ENCODE measurements at regions not wholly inside any gene's neighbourhood (a gene's known extent, or its start where the extent isn't known, plus 50 kb on each side); places are given as distances from the start of the nearest gene placed in this dataset.
"Not testable (repeated sequence)": the region's sequence is repeated elsewhere in the genome, so short reads cannot be mapped to it uniquely, and the experiment has no call there.

DNA sequence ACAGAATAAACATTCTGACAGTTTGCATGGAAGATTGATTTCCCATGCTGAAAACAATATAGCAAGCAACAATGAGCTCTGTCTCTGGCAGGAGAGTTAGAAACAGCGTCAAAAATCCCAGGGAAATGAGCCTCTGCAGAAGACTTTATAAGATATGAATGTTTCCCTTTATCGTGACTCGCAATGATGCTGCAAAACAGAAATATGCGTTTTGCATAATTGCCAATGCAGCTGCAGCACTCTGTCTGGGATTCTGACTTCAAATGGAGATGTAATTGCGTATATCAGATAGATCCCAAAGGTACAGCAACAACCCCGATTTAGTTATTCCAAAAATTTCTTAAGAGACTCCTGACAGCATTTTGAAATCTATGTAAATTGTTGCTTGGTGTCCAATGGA is 702.4 kb upstream of the EPHA5 start:
- Histone ChIP-seq H3K4me2 (ENCODE audit: low read length) (no peak overlapping the region), H3K4me1 (ENCODE audit: insufficient read depth, low read length) (no peaks in the 10 kb centered on the region), H3K36me3 (ENCODE audit: insufficient read depth, low read length) (no peaks in the 10 kb centered on the region), H3K27me3 (ENCODE audit: insufficient read depth, low read length) (no peaks in the 10 kb centered on the region), H3K9ac (ENCODE audit: low read length) (no peak overlapping the region), H3K27ac (ENCODE audit: low read depth, low read length) (no peak overlapping the region), H3K4me3 (ENCODE audit: insufficient read depth, low read depth, low read length) (no peak overlapping the region), H3K79me2 (ENCODE audit: insufficient read depth, low read length) (no peaks in the 10 kb centered on the region), H3K9me3 (ENCODE audit: insufficient read depth, low read depth, low read length) (no peaks in the 10 kb centered on the region), H4K20me1 (ENCODE audit: insufficient read depth, low read length) (no peaks in the 10 kb centered on the region), H2AFZ (ENCODE audit: low read depth, low read length) (no peak overlapping the region)
- DNase-seq (ENCODE audit: low read depth): no peak
- TF ChIP-seq EZH2 (IDR thresholded peaks at IDR 0.05; ENCODE audit: insufficient read depth, low read length): no peak
- TF ChIP-seq, protein P1, sequence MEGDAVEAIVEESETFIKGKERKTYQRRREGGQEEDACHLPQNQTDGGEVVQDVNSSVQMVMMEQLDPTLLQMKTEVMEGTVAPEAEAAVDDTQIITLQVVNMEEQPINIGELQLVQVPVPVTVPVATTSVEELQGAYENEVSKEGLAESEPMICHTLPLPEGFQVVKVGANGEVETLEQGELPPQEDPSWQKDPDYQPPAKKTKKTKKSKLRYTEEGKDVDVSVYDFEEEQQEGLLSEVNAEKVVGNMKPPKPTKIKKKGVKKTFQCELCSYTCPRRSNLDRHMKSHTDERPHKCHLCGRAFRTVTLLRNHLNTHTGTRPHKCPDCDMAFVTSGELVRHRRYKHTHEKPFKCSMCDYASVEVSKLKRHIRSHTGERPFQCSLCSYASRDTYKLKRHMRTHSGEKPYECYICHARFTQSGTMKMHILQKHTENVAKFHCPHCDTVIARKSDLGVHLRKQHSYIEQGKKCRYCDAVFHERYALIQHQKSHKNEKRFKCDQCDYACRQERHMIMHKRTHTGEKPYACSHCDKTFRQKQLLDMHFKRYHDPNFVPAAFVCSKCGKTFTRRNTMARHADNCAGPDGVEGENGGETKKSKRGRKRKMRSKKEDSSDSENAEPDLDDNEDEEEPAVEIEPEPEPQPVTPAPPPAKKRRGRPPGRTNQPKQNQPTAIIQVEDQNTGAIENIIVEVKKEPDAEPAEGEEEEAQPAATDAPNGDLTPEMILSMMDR (IDR thresholded peaks at IDR 0.05; ENCODE audit: insufficient read depth, low read depth, low read length): no peak
- FAIRE-seq: no peak
- Mint-ChIP-seq H3K4me3 (ENCODE audit: unreplicated experiment) (no peak overlapping the region), H3K27me3 (ENCODE audit: low read depth, unreplicated experiment) (no peaks in the 10 kb centered on the region), H3K27ac (ENCODE audit: unreplicated experiment) (no peak overlapping the region), H3K4me1 (ENCODE audit: low read depth, unreplicated experiment) (no peaks in the 10 kb centered on the region), H3K9me3 (ENCODE audit: unreplicated experiment) (no peaks in the 10 kb centered on the region), H3K36me3 (ENCODE audit: low read depth, unreplicated experiment) (no peaks in the 10 kb centered on the region)

DNA sequence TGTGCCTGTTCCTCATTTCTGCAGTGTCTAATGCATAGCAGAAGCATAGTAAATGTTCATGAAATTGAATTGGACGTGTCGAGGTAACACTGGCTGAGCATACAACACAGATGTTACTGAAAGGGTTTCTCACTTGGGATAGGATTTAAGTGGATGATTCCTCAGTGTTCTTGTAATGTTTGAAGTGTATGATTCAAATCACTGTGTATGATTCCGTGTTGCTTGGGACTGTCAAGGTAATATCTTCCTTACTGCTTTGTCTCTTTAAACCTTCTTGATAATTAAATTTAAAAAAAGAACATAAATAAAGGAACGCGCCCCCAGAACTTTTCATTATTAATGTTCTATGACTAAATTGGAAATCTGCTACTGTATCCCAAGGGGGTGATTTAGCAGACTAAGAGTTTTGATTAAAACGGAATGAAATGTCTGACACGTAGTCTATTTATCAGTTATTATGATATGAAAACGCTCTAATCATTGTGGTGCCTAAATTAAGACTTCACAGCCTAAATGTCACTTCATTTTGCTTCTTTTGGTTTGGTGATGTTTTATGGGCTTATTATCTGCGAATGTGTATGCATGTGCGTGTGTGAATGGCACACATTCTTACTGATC is 696.9 kb upstream of the EPHA5 start:
- Histone ChIP-seq H2AFZ (ENCODE audit: low read depth, low read length) (no peak overlapping the region), H3K4me3 (ENCODE audit: insufficient read depth, low read depth, low read length) (no peak overlapping the region), H3K9ac (ENCODE audit: low read length) (no peak overlapping the region), H3K79me2 (ENCODE audit: insufficient read depth, low read length) (no peaks in the 10 kb centered on the region), H3K4me2 (ENCODE audit: low read length) (no peak overlapping the region), H3K9me3 (ENCODE audit: insufficient read depth, low read depth, low read length) (no peaks in the 10 kb centered on the region), H3K27me3 (ENCODE audit: insufficient read depth, low read length) (no peaks in the 10 kb centered on the region), H4K20me1 (ENCODE audit: insufficient read depth, low read length) (no peaks in the 10 kb centered on the region), H3K27ac (ENCODE audit: low read depth, low read length) (no peak overlapping the region), H3K4me1 (ENCODE audit: insufficient read depth, low read length) (no peaks in the 10 kb centered on the region), H3K36me3 (ENCODE audit: insufficient read depth, low read length) (no peaks in the 10 kb centered on the region)
- Mint-ChIP-seq H3K9me3 (ENCODE audit: unreplicated experiment) (no peaks in the 10 kb centered on the region), H3K27me3 (ENCODE audit: low read depth, unreplicated experiment) (no peaks in the 10 kb centered on the region), H3K4me1 (ENCODE audit: low read depth, unreplicated experiment) (no peaks in the 10 kb centered on the region), H3K36me3 (ENCODE audit: low read depth, unreplicated experiment) (no peaks in the 10 kb centered on the region), H3K4me3 (ENCODE audit: unreplicated experiment) (no peak overlapping the region), H3K27ac (ENCODE audit: unreplicated experiment) (no peak overlapping the region)
- FAIRE-seq (no peak), DNase-seq (ENCODE audit: low read depth) (no peak)
- no peak for TF ChIP-seq EZH2 (IDR thresholded peaks at IDR 0.05; ENCODE audit: insufficient read depth, low read length)
- TF ChIP-seq, protein P1 (IDR thresholded peaks at IDR 0.05; ENCODE audit: insufficient read depth, low read depth, low read length): no peak

DNA sequence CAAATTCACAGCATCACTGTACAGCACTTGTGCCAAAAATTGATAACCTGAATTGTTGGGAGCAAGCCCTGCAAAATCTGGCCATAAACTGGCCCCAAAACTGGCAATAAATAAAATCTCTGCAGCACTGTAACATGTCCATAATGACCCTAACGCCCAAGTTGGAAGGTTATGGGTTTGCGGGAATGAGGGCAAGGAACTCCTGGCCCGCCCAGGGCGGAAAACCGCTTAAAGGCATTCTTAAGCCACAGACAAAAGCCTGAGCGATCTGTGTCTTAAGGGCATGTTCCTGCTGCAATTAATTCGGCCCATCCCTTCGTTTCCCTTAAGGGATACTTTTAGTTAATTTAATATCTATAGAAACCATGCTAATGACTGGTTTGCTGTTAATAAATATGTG is 690.1 kb upstream of the EPHA5 start:
- H3K27ac Mint-ChIP-seq (ENCODE audit: unreplicated experiment); H3K9ac ChIP-seq (ENCODE audit: low read length); H3K4me1 ChIP-seq (ENCODE audit: insufficient read depth, low read length); DNase-seq (ENCODE audit: low read depth); H4K20me1 ChIP-seq (ENCODE audit: insufficient read depth, low read length); H3K36me3 Mint-ChIP-seq (ENCODE audit: low read depth, unreplicated experiment); H3K4me3 ChIP-seq (ENCODE audit: insufficient read depth, low read depth, low read length); H3K4me1 Mint-ChIP-seq (ENCODE audit: low read depth, unreplicated experiment); H3K9me3 Mint-ChIP-seq (ENCODE audit: unreplicated experiment); H3K4me3 Mint-ChIP-seq (ENCODE audit: unreplicated experiment); H3K9me3 ChIP-seq (ENCODE audit: insufficient read depth, low read depth, low read length); H3K27me3 Mint-ChIP-seq (ENCODE audit: low read depth, unreplicated experiment); H2AFZ ChIP-seq (ENCODE audit: low read depth, low read length); H3K27me3 ChIP-seq (ENCODE audit: insufficient read depth, low read length); H3K4me2 ChIP-seq (ENCODE audit: low read length); H3K27ac ChIP-seq (ENCODE audit: low read depth, low read length); H3K36me3 ChIP-seq (ENCODE audit: insufficient read depth, low read length); H3K79me2 ChIP-seq (ENCODE audit: insufficient read depth, low read length); FAIRE-seq: not testable (repeated sequence)

Measured in astrocyte (in vitro differentiated cells and primary cell).